Skeletal muscle cell (primary cell): ENCODE measurements at regions not wholly inside any gene's neighbourhood (a gene's known extent, or its start where the extent isn't known, plus 50 kb on each side); places are given as distances from the start of the nearest gene placed in this dataset.
A peak's percentile ranks its signal among the peaks of the same experiment; 100 is the strongest.
"Not testable (repeated sequence)": the region's sequence is repeated elsewhere in the genome, so short reads cannot be mapped to it uniquely, and the experiment has no call there.

Experiments used
- DNase-seq: peaks from one replicate; pipeline ENCODE4 v3.0.0-alpha.2; 2010; ENCODE audit warnings: low read depth
- H3K4me3 ChIP-seq: 2 replicates; pipeline ENCODE4 v1.5.1; 2011; ENCODE audit warnings: low read depth, mild to moderate bottlenecking, control low read depth, low read length, moderate library complexity

GRCh38 chr1:118388301-118388959, 203.4 kb upstream of the SPAG17 start:
- DNase-seq = no peak
- no peak overlapping the region for H3K4me3 ChIP-seq

- DNase-seq = no peak
- no peak overlapping the region for H3K4me3 ChIP-seq
Observed at GRCh38 chr1:118381197-118381869, 196.3 kb upstream of the SPAG17 start.

GRCh38 chr1:118377183-118377582, 192.2 kb upstream of the SPAG17 start:
- H3K4me3 ChIP-seq, DNase-seq: not testable (repeated sequence)

- H3K4me3 ChIP-seq = no peak overlapping the region
- no peak for DNase-seq
Observed at GRCh38 chr1:118371612-118372011, 186.6 kb upstream of the SPAG17 start.

GRCh38 chr1:118370861-118371260, 185.8 kb upstream of the SPAG17 start:
- no peak overlapping the region for H3K4me3 ChIP-seq
- no peak for DNase-seq

- H3K4me3 ChIP-seq = no peak overlapping the region
- no peak for DNase-seq
Observed at GRCh38 chr1:118366286-118366685, 181.3 kb upstream of the SPAG17 start.

- H3K4me3 ChIP-seq = no peak overlapping the region
- no peak for DNase-seq
Observed at GRCh38 chr1:118364882-118365281, 179.9 kb upstream of the SPAG17 start.

- H3K4me3 ChIP-seq = no peak overlapping the region
- DNase-seq = no peak
Observed at GRCh38 chr1:118363396-118363795, 178.4 kb upstream of the SPAG17 start.

GRCh38 chr1:118360817-118361216, 175.8 kb upstream of the SPAG17 start:
- no peak overlapping the region for H3K4me3 ChIP-seq
- peak; percentile 20 for DNase-seq

- DNase-seq = no peak
- no peak overlapping the region for H3K4me3 ChIP-seq
Observed at GRCh38 chr1:118346936-118347335, 161.9 kb upstream of the SPAG17 start.

- no peak for DNase-seq
Observed at GRCh38 chr1:118340928-118341910, 156.2 kb upstream of the SPAG17 start.

GRCh38 chr1:118339400-118340124, 154.5 kb upstream of the SPAG17 start:
- DNase-seq = no peak
- H3K4me3 ChIP-seq = no peak overlapping the region

More at GRCh38 chr1:118340928-118341910, 156.2 kb upstream of the SPAG17 start:
- no peak overlapping the region for H3K4me3 ChIP-seq

- DNase-seq = no peak
- no peak overlapping the region for H3K4me3 ChIP-seq
Observed at GRCh38 chr1:118338936-118339335, 153.9 kb upstream of the SPAG17 start.

- no peak for DNase-seq
- H3K4me3 ChIP-seq = no peak overlapping the region
Observed at GRCh38 chr1:118337346-118337745, 152.3 kb upstream of the SPAG17 start.

- peak; percentile 75 for DNase-seq
- H3K4me3 ChIP-seq = no peak overlapping the region
Observed at GRCh38 chr1:118335331-118335732, 150.3 kb upstream of the SPAG17 start.

GRCh38 chr1:118334506-118334905, 149.5 kb upstream of the SPAG17 start:
- DNase-seq = no peak
- no peak overlapping the region for H3K4me3 ChIP-seq

- no peak overlapping the region for H3K4me3 ChIP-seq
- peak; percentile 86 for DNase-seq
Observed at GRCh38 chr1:118333601-118334210, 148.7 kb upstream of the SPAG17 start.

- H3K4me3 ChIP-seq = no peak overlapping the region
Observed at GRCh38 chr1:118326960-118327629, 142.1 kb upstream of the SPAG17 start.

More at GRCh38 chr1:118326960-118327629, 142.1 kb upstream of the SPAG17 start:
- DNase-seq = no peak
